NCI-H460 (cell line): ENCODE measurements at regions not wholly inside any gene's neighbourhood (a gene's known extent, or its start where the extent isn't known, plus 50 kb on each side); places are given as distances from the start of the nearest gene placed in this dataset.
"Not testable (repeated sequence)": the region's sequence is repeated elsewhere in the genome, so short reads cannot be mapped to it uniquely, and the experiment has no call there.

Experiments
- DNase-seq: peaks from one replicate; pipeline ENCODE4 v3.0.0-alpha.2; 2016; ENCODE audit warnings: low read depth; ENCODE audit errors: extremely low read depth

DNA sequence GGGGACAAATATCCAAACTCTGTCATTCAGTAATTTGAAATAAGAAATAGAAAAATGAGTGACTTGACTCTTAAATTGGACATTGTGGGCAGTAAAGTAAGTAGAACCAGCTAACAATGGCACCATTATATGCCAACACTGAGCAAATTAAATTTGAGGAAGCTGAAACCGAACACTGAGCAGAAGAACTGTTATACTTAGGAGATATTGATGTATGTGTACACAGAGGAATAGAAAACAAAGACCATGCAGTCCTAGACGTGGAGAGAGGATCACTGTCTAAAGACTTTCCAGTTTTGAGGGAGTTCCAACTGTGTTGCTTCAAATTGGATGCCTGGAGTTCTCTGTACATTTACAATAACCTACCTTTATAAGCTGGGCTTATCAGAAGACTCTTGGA is 427.0 kb upstream of the EYS start:
- DNase-seq, result no peak

DNA sequence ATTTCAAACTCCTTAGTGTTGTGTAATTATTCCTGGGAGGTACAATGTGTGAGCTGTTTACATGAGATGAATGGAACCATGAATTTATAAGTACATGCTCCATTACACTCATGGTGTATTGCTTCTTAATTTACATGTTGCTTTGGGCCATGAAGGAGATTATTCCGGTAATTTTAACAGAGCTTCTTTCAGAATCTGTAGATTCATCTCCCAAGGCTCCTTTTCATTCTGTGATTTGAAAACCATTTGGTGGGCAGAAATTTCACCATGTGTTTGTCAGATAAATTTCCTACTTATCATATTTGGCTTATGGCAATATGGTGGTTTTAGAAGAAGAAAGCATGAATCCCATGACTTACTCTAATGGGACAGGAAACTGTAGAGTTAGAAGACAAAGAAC is 421.6 kb upstream of the EYS start:
- no peak for DNase-seq

DNA sequence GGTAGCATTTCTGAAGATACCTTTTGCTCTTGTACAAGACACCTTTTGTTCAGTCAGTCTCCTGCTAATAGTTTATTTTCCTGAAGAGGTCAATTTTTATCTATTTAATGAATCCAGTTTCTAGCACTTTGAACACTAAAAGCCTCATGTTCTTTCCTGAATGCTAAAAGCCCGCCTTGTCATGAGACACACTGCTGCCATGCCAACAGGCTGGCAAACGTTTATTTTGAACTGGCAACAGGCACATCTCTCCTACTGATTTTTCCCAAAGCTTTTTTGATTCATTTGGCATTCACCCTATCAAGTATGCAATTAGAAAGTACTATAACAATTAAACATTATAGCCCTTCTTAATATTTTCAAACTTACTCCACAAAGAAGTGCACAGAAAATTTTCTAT is 421.2 kb upstream of the EYS start:
- no peak for DNase-seq

DNA sequence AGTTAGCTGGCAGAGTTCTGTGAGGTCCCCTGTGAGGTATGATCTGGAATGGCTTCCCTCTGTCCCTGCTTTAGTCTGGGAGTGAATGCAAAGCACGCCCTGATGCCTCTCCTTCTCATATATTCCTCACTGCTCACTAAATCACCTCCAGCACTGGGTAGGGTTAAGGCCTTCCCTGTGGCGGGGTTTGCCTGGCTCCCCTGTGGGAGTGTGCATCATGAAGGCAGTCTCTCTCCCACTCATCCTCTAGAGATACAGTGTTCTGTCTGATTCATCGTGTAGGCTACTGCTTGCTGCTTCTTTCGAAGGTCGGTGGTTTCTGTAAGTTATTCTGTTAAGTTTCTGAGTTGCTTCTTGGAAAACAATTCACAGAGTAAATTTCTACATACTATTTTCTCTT is 420.0 kb upstream of the EYS start:
- DNase-seq, result no peak

DNA sequence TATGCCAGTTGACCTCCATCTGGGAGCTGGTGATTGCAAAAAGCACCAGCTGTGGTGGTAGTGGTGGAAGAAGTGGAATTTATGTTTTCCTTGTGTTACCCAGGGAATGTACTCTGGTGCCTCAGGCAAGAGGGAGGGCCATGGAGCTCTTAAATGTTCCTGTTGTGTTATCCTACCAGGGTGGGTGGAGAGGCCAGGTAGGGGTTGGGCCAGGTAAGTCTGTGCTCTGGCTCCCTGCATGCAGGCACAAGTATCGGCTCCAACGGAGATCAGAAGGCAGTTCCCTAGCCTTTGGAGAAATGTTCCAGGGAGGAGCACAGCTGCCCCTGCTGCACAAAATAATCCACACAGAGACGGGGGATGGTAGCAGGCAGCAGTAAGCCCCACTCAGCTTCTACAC is 419.3 kb upstream of the EYS start:
- DNase-seq, result no peak

DNA sequence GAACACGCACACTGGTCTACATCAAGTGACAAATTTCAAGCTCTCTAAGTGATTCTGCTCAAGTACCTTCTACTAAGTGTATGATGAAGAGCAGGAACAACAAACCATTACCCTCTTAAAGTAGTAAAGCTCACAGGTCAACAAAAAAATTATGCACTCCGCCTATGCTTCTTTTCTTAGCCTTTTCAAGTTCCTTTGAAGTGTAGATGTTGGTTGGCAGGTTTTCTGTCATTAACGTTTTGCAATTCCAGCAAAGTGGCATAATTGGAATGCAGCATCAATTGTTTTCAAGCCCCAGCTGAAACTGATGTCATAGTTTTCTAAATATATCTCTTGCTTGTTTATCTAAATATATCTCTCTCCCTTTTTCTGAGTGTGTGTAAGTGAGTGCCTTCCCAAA is 396.9 kb upstream of the EYS start:
- no peak for DNase-seq

DNA sequence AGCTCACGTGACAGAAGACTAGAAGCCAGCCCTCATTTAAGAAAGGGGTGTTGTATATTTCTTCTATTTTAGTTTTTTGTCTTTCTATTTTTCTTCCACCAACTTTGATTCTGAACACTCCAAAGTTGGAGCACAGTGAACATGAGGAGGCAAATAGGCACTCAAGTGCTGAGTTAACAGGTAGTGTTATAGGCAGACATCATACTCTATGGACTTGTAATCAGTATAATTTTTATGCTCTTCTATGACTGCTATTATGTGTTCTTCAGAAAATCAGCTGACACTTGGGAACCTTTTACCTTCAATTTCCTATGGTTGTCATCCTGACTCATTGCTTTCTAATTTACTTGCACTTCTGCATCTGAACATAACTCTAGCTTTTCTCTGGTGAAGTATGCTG is 396.3 kb upstream of the EYS start:
- no peak for DNase-seq

DNA sequence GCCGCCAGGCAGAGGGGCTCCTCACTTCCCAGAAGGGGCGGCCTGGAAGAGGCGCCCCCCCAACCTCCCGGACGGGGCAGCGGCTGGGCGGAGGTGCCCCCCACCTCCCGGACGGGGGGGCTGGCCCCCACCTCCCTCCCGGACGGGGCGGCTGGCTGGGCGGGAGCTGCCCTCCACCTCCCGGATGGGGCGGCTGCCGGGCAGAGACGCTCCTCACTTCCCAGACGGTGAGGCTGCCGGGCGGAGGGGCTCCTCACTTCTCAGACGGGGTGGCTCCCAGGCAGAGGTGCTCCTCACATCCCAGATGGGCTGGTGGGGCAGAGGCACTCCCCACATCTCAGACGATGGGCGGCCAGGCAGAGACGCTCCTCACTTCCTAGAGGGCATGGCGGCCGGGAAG is 389.7 kb upstream of the EYS start:
- DNase-seq, result no peak

DNA sequence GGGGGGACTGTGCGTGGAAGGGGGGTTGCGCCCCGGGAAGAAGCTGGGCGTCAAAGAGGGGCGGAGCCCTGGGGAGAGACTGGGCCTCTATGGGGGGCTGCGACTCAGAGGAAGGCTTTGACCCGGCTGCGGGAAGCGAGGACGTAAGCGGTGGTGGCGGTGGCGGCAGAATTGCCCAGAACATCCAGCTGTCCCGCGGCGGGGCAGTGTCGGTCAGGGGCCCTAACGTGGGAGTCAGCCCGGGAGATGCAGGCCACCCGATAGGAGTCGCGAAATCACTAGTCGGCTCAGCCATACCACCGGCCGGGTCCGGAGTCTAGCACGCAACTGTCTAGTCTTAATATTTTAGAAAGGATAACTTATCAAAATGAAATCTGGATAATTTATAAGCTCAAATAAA is 387.6 kb upstream of the EYS start:
- no peak for DNase-seq

DNA sequence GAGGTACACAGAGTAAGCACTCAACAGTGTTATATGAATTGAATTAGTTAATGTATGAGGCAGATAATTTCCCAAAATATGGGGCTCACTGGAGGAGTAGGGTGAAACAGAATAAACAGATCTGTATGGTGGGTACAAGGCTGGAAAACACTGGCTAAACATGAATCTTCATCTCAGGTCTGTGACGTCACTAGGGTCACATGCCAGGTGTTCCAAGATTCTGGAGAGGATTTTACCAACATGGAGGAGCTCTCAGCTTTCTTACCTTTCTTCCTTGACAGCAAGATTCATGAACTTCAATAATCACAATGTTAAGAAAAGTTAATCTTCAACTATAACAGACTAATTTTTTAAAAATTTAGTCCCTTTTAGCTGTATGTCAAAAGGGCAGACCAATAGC is 385.3 kb upstream of the EYS start:
- DNase-seq, result not testable (repeated sequence)

DNA sequence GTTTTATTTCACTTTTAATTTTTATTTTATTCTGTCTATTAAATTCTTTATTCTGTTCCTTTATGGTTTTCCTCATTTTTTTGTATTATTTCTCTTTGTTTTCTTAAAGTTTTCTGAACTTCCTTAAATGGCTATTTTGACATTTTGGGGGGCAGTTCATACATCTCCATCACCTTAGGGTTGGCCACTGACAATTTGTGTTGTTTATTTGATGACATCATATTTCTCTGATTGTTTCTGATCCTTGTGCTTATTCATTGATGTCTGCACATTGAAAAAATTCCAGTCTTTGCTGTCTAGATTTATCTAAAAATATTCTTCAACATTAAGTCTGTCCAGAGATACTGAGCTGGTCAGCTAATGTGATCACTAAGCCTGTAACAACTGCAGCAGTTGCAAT is 379.5 kb upstream of the EYS start:
- DNase-seq, result no peak

DNA sequence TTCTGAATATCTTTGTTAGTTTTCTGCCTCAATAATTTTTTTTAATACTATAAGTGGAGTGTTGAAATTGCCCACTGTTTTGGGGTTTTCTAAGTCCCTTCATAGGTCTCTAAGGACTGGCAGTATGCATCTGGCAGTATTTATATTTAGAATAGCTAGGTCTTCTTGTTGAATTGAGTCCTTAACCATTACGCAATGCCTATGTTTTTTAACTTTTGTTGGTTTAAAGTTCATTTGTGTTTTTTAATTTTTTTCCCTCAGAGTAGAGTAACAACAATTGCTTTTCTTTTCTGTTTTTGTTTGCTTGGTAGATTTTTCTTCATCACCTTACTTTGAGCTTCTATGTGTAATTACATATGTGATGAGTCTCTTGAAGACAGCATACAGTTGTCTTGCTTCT is 375.9 kb upstream of the EYS start:
- no peak for DNase-seq

DNA sequence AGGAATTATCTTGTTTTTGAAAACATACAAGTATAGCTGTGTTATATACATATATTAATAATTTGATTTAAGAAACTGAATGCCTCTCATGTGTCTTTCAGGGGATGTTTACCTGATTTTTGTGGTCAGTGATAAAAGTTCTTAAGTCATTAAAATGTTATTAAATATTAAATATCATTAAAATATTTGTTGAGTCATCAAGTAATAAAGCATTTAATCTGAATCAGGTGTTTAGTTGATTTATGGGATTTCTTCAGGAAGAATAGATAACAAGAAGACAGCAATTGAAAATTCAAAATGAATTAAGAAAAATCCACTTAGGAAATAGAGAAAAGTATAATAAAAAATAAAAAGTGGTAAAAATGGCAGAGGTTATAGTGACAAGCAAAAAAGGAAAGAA is 361.9 kb upstream of the EYS start:
- no peak for DNase-seq

DNA sequence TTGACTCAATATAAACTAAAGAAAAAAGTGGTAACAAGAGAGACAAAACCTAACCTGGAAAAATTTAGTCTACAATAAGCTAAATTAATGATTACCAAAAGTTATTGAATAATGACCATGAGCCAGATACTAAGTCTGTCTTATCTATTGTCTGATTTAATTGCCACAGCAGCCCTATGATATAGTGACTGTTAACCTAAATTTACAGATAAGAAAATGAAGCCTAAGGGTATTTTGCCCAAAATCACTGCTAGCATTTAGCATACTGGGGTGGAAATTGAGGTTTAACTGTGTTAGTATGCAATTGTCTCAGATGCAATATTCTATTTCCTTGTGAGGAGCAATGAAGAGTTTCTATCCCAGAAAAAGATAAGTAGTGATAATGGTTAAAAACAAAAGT is 361.0 kb upstream of the EYS start:
- DNase-seq, result no peak

DNA sequence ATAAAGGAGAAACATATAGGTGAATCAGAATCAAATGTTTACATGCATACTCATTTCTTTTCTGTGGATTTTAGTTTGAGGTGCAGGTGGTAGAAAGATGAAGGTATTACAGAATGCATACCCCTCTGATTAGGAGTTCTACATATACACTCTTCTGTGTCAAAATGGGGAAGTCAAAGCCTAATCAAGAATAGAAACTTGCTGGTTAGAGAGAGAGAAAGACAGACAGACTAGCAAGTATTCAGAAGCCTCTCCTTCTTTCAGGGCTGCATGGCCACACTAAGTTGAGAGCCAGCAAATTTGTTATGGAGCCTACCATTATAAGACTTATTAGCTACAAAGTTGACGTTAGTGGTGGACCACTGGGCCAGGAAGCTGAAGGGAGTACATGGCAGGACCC is 358.3 kb upstream of the EYS start:
- DNase-seq, result no peak

DNA sequence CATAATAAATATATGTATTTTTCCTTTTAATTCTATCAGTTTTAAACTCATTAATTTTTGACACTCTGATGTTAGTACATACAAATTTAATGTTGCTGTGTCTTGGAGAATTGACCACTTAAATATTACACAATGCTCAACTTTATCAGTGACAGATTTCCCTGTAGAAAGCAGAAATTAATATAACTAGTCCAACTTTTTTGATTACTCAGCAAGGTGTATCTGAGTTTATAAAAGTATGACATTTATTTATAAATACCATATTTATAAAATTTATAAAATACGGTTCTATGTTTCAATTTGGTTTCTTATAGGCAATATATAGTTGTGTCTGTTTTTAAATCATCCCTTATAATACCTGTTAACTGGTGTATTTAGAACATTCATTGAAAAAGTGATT is 350.0 kb upstream of the EYS start:
- no peak for DNase-seq

DNA sequence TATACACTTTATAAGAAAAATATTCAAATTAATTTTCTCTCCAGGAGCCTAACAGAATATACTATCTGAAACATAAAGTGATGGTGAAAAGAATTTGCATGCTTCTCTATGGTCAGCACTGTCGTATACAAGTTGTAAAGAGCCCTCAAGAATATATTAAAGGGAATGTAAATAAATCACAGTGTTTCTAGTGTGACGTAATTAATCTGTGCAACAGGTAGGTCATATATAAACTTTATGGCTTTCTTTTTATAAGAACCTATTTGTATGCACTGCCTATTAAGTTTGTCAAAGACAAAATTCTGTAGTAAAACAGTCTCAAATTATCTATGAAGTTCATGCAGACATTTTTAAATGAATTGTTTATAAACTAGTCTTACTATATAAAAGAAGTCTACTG is 347.9 kb upstream of the EYS start:
- DNase-seq, result no peak

DNA sequence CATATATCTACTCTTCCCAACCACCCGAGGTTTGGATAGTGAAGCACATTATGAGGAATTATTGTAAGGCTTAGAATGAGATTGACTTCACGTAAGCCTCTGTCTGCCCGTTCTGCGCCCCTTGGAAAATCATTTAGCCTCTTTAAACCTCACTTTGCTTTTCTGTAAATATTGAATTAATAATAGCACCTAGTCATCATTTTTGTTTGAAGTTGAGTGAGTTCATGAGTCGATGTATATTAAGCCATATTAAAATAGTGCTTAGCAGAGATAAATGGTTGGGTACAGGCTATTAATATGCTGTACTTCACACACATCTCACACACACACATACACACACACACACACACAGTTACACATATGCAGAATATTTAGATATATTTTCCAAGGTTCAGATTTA is 344.8 kb upstream of the EYS start:
- no peak for DNase-seq

DNA sequence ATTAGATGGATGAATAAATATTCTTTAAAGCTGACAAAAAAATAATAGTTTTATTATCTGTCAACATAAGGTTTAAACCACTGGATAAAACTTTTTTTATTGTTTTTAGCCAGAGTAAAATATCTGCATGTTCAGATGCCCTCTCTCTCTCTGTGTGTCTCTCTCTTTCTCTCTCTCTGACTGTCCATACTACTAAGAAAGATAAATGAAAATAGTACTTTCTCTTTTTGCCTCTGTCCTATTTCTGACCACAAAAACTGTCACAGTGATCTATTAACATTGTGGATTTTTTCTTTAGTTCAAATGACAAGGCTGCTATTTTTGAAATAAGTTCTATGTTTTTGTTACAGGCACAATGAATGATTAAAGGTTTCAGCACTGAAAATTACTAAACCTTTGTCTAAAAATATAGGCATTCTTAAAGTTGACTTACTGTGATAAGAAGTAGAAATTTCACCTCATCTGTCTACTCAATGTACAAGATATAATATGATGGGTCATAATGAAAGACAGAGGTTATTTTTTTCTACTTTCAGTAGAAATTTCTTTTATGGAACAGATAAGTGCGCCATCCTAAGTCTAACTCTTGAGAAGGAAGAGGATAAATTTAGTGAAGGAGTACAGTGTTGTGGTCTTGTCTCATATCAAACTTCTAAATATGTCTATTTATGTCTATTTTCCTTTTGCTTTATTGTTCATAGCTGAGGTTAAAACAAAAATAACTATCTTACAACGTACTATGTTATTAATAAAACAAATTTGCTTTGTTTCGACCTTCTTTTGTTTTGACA is 341.9 kb upstream of the EYS start:
- no peak for DNase-seq

DNA sequence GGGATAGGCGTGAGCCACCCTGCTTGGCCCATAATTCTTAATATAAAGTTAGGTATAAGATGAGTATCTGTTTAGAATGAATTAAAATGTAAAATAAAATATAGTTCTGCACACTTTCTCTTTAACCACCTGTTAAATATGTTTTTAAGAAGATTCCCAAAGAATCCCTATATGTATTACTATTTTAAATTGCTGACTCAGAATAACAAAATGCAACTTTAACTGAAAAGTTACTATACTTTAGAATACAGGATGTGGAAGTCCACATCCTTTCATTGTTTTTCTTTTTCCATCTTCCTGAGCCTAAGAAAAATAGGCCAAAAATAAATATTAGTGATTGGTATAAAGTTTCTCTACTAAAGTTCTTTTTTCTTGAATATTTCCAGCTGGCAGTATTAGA is 325.6 kb upstream of the EYS start:
- no peak for DNase-seq

DNA sequence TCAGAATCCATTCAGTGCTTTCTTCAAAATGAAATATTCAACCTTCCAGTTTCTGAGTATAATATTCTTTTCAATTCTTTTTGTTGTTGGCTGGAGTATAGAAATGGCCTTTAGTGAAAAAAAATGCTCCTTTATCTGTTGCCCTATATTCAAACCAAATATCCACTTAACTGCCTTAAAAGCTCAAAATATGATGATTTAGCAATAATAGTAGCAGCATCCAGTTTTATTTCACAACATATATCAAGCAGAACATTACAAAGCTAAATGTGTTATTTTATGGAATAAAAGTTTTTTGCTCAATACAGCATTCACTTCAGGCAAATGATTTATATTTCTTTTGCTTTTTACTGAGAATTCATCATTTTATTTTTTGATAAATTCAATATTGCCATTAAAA is 322.4 kb upstream of the EYS start:
- no peak for DNase-seq

DNA sequence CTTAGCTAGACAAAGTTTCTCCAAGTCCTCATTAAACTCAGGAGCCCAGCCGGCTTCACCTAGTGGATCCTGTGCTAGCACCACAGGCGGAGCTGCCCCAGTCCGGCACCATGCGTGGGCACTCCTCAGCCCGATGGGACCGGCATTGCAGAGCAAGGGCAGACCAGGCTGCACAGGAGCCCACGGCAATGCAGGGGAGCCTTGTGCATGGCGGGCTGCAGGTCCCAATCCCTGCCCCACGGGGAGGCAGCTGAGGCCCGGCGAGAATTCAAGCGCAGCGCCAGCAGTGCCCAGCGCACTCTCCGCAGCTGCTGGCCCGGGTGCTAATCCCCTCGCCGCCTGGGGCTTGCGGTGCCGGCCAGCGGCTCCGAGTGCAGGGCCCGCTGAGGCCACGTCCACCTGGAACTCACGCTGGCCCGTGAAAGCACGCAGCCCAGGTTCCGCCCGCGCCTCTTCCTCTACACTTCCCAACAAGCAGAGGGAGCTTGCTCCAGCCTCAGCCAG is 292.3 kb upstream of the EYS start:
- DNase-seq, result no peak

DNA sequence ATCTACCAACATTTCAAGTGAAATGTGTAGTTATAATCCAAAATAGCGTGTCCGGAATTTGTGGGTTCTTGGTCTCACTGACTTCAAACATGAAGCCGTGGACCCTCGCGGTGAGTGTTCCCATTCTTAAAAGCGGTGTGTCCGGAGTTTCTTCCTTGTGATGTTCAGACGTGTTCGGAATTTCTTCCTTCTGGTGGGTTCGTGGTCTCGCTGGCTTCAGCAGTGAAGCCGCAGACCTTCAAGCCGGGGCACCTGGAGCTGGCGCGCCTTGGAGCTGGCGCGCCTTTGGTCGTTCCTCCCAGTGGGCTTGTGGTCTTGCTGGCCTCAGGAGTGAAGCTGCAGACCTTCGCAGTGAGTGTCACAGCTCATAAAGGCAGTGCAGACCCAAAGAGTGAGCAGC is 291.5 kb upstream of the EYS start:
- DNase-seq, result no peak
